Tibial artery (tissue), 4 donors: ENCODE measurements at regions not wholly inside any gene's neighbourhood (a gene's known extent, or its start where the extent isn't known, plus 50 kb on each side); places are given as distances from the start of the nearest gene placed in this dataset.

Source experiments
- DNase-seq, 2 donors: peaks; one replicate each; pipeline ENCODE4 v3.0.0-alpha.2; 2019
- H3K27ac ChIP-seq, 2 donors: fragments of 200-600 bp; sonication (generic) in 1 of 2; 1 replicate in 1 of 2; 2 replicates in 1 of 2; pipeline ENCODE4 v1.5.1; 2018 to 2019; ENCODE audit warnings: mild to moderate bottlenecking in 1 of 2
- H3K27me3 ChIP-seq, 2 donors: fragments of 200-600 bp; sonication (generic) in 1 of 2; one replicate each; pipeline versions ENCODE4 v1.5.1 to v1.6.0; 2016 to 2019
- H3K36me3 ChIP-seq, 3 donors: fragments of 200-600 bp; sonication (generic) in 2 of 3; one replicate each; pipeline ENCODE4 v1.5.1; 2016 to 2019; ENCODE audit warnings: mild to moderate bottlenecking in 2 of 3
- H3K4me1 ChIP-seq, 4 donors: fragments of 200-600 bp; sonication (generic) in 2 of 4; 1 replicate in 3 of 4; 2 replicates in 1 of 4; pipeline ENCODE4 v1.5.1; 2016 to 2019
- H3K4me3 ChIP-seq, 2 donors: fragments of 200-600 bp; sonication (generic) in 1 of 2; 1 replicate in 1 of 2; 2 replicates in 1 of 2; pipeline ENCODE4 v1.5.1; 2018 to 2019; ENCODE audit warnings: mild to moderate bottlenecking in 2 of 2
- H3K9me3 ChIP-seq, 3 donors: fragments of 200-600 bp; sonication (generic) in 1 of 3; one replicate each; pipeline ENCODE4 v1.5.1; 2016 to 2019
- intact Hi-C: fragments of 100-400 bp; cut with DNase I; formaldehyde crosslinking; loops from one replicate; pipeline ENCODE4 v1.15.0; 2023; ENCODE audit warnings: low total_unique reads
- TF ChIP-seq, protein P1 (sequence below), 2 experiments: fragments of 200-600 bp in 1 of 2; fragments of 450-650 bp in 1 of 2; IDR thresholded peaks; one replicate each; pipeline ENCODE4 v1.5.1; 2017 to 2019; ENCODE audit warnings: antibody characterized with exemption in 2 of 2, mild to moderate bottlenecking in 1 of 2, moderate library complexity in 1 of 2

DNA sequence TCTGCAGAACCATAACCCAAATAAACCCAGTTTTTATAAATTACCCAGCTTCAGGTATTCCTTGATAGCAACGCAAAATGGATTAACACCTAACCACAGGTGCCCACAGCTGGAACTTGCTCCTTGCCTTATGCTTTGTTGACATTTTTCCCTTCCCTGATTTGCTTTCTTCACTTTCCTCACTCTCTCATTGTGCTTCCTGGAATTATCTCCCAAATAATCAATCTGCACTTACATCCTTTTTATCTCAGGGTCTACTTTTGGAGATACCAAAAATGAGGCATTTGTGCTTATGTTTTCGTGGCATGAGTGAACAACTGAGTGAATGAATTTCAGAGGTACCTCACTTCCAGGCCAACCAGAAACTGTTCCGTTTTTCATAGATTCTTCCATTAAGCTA lies 374.3 kb downstream of the DOK5 start:
- no peaks in the 10 kb centered on the region for H3K27me3 ChIP-seq
- intact Hi-C loops = no loop called here
- no peak overlapping the region for H3K4me3 ChIP-seq
- TF ChIP-seq, protein P1, sequence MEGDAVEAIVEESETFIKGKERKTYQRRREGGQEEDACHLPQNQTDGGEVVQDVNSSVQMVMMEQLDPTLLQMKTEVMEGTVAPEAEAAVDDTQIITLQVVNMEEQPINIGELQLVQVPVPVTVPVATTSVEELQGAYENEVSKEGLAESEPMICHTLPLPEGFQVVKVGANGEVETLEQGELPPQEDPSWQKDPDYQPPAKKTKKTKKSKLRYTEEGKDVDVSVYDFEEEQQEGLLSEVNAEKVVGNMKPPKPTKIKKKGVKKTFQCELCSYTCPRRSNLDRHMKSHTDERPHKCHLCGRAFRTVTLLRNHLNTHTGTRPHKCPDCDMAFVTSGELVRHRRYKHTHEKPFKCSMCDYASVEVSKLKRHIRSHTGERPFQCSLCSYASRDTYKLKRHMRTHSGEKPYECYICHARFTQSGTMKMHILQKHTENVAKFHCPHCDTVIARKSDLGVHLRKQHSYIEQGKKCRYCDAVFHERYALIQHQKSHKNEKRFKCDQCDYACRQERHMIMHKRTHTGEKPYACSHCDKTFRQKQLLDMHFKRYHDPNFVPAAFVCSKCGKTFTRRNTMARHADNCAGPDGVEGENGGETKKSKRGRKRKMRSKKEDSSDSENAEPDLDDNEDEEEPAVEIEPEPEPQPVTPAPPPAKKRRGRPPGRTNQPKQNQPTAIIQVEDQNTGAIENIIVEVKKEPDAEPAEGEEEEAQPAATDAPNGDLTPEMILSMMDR (IDR thresholded peaks at IDR 0.05) = no peak
- no peaks in the 10 kb centered on the region for H3K9me3 ChIP-seq
- no peaks in the 10 kb centered on the region for H3K4me1 ChIP-seq
- H3K36me3 ChIP-seq = no peaks in the 10 kb centered on the region
- no peak for DNase-seq
- H3K27ac ChIP-seq = no peak overlapping the region

DNA sequence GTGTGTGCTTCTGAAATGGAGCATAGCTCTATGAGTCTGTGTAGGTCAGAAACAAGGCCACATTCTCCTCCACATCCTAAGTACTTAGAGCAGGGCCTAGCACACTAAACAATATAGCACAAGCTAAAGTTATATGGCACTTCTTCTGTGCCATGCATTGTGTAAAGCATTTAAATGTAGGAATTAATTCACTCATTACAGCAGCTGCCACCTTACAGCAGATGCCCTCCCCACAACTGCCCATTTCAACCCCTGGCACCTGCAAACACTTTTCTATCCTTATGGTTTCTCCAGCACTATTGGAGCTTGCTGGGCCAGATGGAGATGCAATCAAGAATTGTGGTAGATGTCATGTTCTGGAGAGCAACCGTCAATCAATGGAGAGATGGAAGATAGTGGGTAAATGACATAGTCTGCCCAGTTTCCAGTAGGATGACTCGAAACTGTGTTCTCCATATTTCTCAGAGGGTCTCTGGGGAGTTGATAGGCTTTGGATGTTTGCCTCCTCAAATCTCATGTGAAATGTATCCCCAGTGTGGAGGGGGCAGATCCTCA lies 373.7 kb downstream of the DOK5 start:
- no peaks in the 10 kb centered on the region for H3K4me1 ChIP-seq
- H3K9me3 ChIP-seq = no peaks in the 10 kb centered on the region
- DNase-seq = no peak
- H3K36me3 ChIP-seq = no peaks in the 10 kb centered on the region
- TF ChIP-seq, protein P1 (IDR thresholded peaks at IDR 0.05) = no peak
- intact Hi-C loops = no loop called here
- no peak overlapping the region for H3K4me3 ChIP-seq
- no peak overlapping the region for H3K27ac ChIP-seq
- no peaks in the 10 kb centered on the region for H3K27me3 ChIP-seq

DNA sequence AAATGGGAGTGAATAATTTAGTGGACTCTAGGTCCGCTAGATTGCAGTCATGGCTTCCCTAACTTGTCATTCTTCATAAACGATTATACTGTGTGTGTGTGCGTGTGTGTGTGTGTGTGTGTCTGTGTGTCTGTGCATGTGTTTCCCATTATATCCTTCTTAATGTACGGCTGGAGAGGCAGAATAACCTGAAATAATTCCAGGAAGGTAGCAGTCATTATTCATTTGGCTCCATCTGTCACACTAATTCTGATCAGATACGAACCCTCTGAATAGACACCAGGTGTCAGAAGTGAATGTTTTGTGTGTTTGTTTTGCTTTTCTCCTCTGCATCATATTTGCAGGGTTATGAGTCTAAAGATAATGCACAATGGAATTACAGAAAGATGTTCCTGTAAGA lies 372.9 kb downstream of the DOK5 start:
- Histone ChIP-seq H3K4me1 (no peaks in the 10 kb centered on the region), H3K27me3 (no peaks in the 10 kb centered on the region), H3K9me3 (no peaks in the 10 kb centered on the region), H3K27ac (no peak overlapping the region), H3K4me3 (no peak overlapping the region), H3K36me3 (no peaks in the 10 kb centered on the region)
- DNase-seq = no peak
- intact Hi-C loops = no loop called here
- TF ChIP-seq, protein P1 (IDR thresholded peaks at IDR 0.05) = no peak

DNA sequence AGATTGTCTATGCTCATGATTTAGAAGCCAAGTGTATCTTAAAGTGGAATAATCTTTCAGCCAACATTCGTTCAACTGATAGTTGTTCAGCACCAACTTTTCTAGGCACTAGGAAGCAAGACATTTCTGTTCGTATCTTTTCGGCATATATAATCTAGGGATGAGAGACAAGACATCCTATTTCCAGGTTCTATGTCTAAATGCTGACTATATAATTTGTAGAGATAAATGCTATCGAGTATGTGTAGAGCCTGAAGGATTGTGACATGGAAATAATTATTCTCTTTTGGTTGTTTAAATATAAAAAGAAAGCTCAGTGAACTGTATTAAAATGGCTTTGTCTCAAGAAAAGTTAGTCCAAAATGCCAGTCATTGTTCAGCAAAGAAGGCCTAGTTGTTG lies 371.6 kb downstream of the DOK5 start:
- no peaks in the 10 kb centered on the region for H3K27me3 ChIP-seq
- no peaks in the 10 kb centered on the region for H3K36me3 ChIP-seq
- no peak overlapping the region for H3K27ac ChIP-seq
- TF ChIP-seq, protein P1 (IDR thresholded peaks at IDR 0.05) = no peak
- intact Hi-C loops = no loop called here
- H3K9me3 ChIP-seq = no peaks in the 10 kb centered on the region
- no peak overlapping the region for H3K4me3 ChIP-seq
- no peak for DNase-seq
- H3K4me1 ChIP-seq = no peaks in the 10 kb centered on the region

DNA sequence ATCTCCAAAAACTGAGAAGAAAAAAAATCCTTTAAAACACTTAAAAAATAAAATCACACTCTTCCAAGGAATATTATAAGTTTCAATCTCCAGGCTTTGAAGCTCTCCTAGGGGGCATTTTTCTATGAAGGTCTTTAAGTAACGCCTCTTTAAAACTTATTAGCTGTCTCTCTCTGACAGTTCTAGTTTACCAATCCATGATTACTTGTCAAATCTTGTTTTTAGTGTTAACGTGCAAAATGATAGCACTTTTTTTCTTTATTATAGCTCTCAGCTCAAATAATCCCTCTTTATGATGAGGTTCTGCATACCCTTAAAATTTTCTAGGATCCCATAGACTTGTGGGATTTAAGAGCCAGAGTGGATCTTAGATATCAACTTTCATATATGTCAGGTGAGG lies 369.0 kb downstream of the DOK5 start:
- Histone ChIP-seq H3K27me3 (no peaks in the 10 kb centered on the region), H3K9me3 (no peaks in the 10 kb centered on the region), H3K4me3 (no peak overlapping the region), H3K4me1 (no peaks in the 10 kb centered on the region), H3K36me3 (no peaks in the 10 kb centered on the region), H3K27ac (no peak overlapping the region)
- intact Hi-C loops = no loop called here
- DNase-seq = no peak
- TF ChIP-seq, protein P1 (IDR thresholded peaks at IDR 0.05) = no peak

DNA sequence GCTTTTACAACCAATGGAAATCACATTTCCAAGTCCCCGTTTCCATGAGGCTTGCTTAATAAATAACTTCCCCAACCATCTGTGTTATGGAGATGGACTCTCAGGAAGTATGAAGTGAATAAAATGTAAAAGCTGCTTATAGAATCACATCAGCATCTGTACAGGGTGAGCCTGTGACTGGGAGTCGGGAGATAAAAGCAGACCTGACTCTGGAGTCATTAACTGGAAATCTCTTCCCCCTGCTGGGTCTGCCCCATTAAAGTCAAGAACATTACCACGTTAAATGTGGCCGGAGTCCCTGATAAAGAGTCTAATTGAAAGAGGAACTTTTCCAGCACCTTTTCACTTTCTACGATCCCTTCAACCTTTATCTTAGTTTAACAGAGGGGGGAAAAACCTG lies 368.5 kb downstream of the DOK5 start:
- Histone ChIP-seq H3K27ac (no peak overlapping the region), H3K9me3 (no peaks in the 10 kb centered on the region), H3K4me3 (no peak overlapping the region), H3K4me1 (no peaks in the 10 kb centered on the region), H3K27me3 (no peaks in the 10 kb centered on the region), H3K36me3 (no peaks in the 10 kb centered on the region)
- TF ChIP-seq, protein P1 (IDR thresholded peaks at IDR 0.05) = no peak
- DNase-seq = no peak
- intact Hi-C loops = no loop called here
